IMR-90 (cell line): ENCODE measurements at regions not wholly inside any gene's neighbourhood (a gene's known extent, or its start where the extent isn't known, plus 50 kb on each side); places are given as distances from the start of the nearest gene placed in this dataset.

ENCODE experiments used
- ATAC-seq: fragments of 200-7000 bp; cut with Tn5 transposase; 2 replicates; pipeline ENCODE4 v1.9.1; 2020; ENCODE audit warnings: low read depth, mild to moderate bottlenecking, moderate library complexity
- BruUV-seq: library from RNA; stranded (reverse); fragments of 400-500 nt; replicated peaks from 2 replicates; lab custom pipeline; 2021; lab: Mats Ljungman, UMichigan
- CTCF ChIA-PET: fragments of 300-600 bp; formaldehyde crosslinking; extraction: SDS; loops from one replicate; lab custom pipeline; 2021; ENCODE audit warnings: antibody characterized with exemption; lab: Yijun Ruan, JAX
- POLR2A ChIA-PET: fragments of 300-600 bp; sonication (Branson Sonifier 250); formaldehyde crosslinking; loops from one replicate; lab custom pipeline; 2022; ENCODE audit warnings: antibody characterized with exemption; ENCODE audit not compliant: unreplicated experiment; lab: Charles Lee
- DNase-seq: peaks from one replicate; pipeline ENCODE4 v3.0.0; 2013
- H2AFZ ChIP-seq: replicated peaks from 2 replicates; pipeline ENCODE3; 2013; ENCODE audit warnings: low read length, mild to moderate bottlenecking; ENCODE audit not compliant: poor library complexity
- H2AK5ac ChIP-seq: 2 replicates; pipeline ENCODE4 v1.6.1; 2013; ENCODE audit warnings: low read depth, low read length, inconsistent platforms
- H2AK9ac ChIP-seq: replicated peaks from 2 replicates; pipeline ENCODE3; 2013; ENCODE audit warnings: mild to moderate bottlenecking, low read depth, low read length, moderate library complexity; ENCODE audit not compliant: poor library complexity
- H2BK120ac ChIP-seq: 2 replicates; pipeline ENCODE4 v1.6.1; 2013; ENCODE audit warnings: low read depth, low read length, inconsistent platforms
- H2BK15ac ChIP-seq: 3 replicates; pipeline ENCODE4 v1.6.1; 2013; ENCODE audit warnings: low read depth, low read length, inconsistent platforms
- H2BK20ac ChIP-seq: 2 replicates; pipeline ENCODE4 v1.6.1; 2013; ENCODE audit warnings: low read depth, mild to moderate bottlenecking, inconsistent platforms, low read length, moderate library complexity
- H2BK5ac ChIP-seq: 2 replicates; pipeline ENCODE4 v1.6.1; 2013; ENCODE audit warnings: mild to moderate bottlenecking, low read depth, low read length, inconsistent platforms; ENCODE audit not compliant: poor library complexity, severe bottlenecking
- H3K14ac ChIP-seq: replicated peaks from 2 replicates; pipeline ENCODE4 v1.6.1; 2013; ENCODE audit warnings: low read depth, low read length, inconsistent platforms
- H3K18ac ChIP-seq: 2 replicates; pipeline ENCODE4 v1.6.1; 2013; ENCODE audit warnings: low read depth, low read length, control low read depth
- H3K23ac ChIP-seq: 2 replicates; pipeline ENCODE4 v1.6.1; 2013; ENCODE audit warnings: low read depth, low read length, inconsistent platforms
- H3K27ac ChIP-seq: 2 replicates; pipeline ENCODE4 v1.5.1; 2013; ENCODE audit warnings: mild to moderate bottlenecking, control low read depth, low read length; ENCODE audit not compliant: insufficient read depth
- H3K27me3 ChIP-seq: 2 replicates; pipeline ENCODE4 v1.6.1; 2013; ENCODE audit warnings: low read length; ENCODE audit not compliant: control insufficient read depth, insufficient read depth
- H3K36me3 ChIP-seq: 2 replicates; pipeline ENCODE4 v1.6.1; 2013; ENCODE audit warnings: low read length, mixed read lengths; ENCODE audit not compliant: control insufficient read depth, insufficient read depth
- H3K4ac ChIP-seq: 2 replicates; pipeline ENCODE4 v1.6.1; 2013; ENCODE audit warnings: low read depth, low read length, inconsistent platforms
- H3K4me1 ChIP-seq: 2 replicates; pipeline ENCODE4 v1.6.1; 2013; ENCODE audit warnings: low read length, mixed read lengths; ENCODE audit not compliant: control insufficient read depth, insufficient read depth
- H3K4me2 ChIP-seq: 2 replicates; pipeline ENCODE4 v1.6.1; 2013; ENCODE audit warnings: low read depth, mild to moderate bottlenecking, control low read depth, low read length, moderate library complexity
- H3K4me3 ChIP-seq: 2 replicates; pipeline ENCODE4 v1.5.1; 2013; ENCODE audit warnings: low read depth, mild to moderate bottlenecking, control low read depth, low read length, moderate library complexity; ENCODE audit not compliant: insufficient read depth
- H3K56ac ChIP-seq: 2 replicates; pipeline ENCODE4 v1.6.1; 2013; ENCODE audit warnings: low read length, inconsistent platforms; ENCODE audit not compliant: insufficient read depth; ENCODE audit errors: extremely low read depth
- H3K79me1 ChIP-seq, 2 experiments: 2 replicates each; pipeline ENCODE4 v1.6.1; 2013; ENCODE audit warnings: low read length in 2 of 2, inconsistent platforms in 1 of 2, low read depth in 1 of 2
- H3K9ac ChIP-seq: 2 replicates; pipeline ENCODE4 v1.6.1; 2013; ENCODE audit warnings: low read depth, low read length, control low read depth
- H3K9me1 ChIP-seq: 2 replicates; pipeline ENCODE4 v1.6.1; 2013; ENCODE audit warnings: low read length, inconsistent platforms; ENCODE audit not compliant: insufficient read depth
- H3K9me3 ChIP-seq: 2 replicates; pipeline ENCODE4 v1.6.1; 2013; ENCODE audit warnings: low read length; ENCODE audit not compliant: control insufficient read depth, insufficient read depth
- H4K20me1 ChIP-seq: 2 replicates; pipeline ENCODE4 v1.6.1; 2013; ENCODE audit warnings: low read length, inconsistent platforms; ENCODE audit not compliant: insufficient read depth
- H4K5ac ChIP-seq: 2 replicates; pipeline ENCODE4 v1.6.1; 2013; ENCODE audit warnings: mild to moderate bottlenecking, low read depth, low read length, control low read depth
- H4K8ac ChIP-seq, 2 experiments: 2 replicates each; pipeline ENCODE4 v1.6.1; 2013; ENCODE audit warnings: low read depth in 2 of 2, low read length in 2 of 2, control low read depth in 1 of 2, inconsistent platforms in 1 of 2
- H4K91ac ChIP-seq: 2 replicates; pipeline ENCODE4 v1.6.1; 2013; ENCODE audit warnings: low read depth, low read length, inconsistent platforms; ENCODE audit not compliant: insufficient read depth
- MXI1 ChIP-seq: IDR thresholded peaks from 2 replicates; pipeline ENCODE4 v1.6.1; 2012; ENCODE audit warnings: low read depth, mild to moderate bottlenecking, low read length, moderate library complexity, borderline replicate concordance
- POLR2A ChIP-seq: IDR thresholded peaks from 2 replicates; pipeline ENCODE4 v1.6.1; 2012; ENCODE audit warnings: mild to moderate bottlenecking, low read depth, low read length
- RAD21 ChIP-seq: IDR thresholded peaks from 2 replicates; pipeline ENCODE4 v1.6.1; 2012; ENCODE audit warnings: low read length, improper control_type of control experiment
- RCOR1 ChIP-seq: IDR thresholded peaks from 2 replicates; pipeline ENCODE4 v1.6.1; 2012; ENCODE audit warnings: mild to moderate bottlenecking, low read length, improper control_type of control experiment; ENCODE audit not compliant: insufficient replicate concordance
- RFX5 ChIP-seq: IDR thresholded peaks from 2 replicates; pipeline ENCODE4 v1.8.0; 2012; ENCODE audit warnings: low read depth, mild to moderate bottlenecking, low read length, moderate library complexity
- SMC3 ChIP-seq: fragments of 150-350 bp; IDR thresholded peaks from 2 replicates; pipeline ENCODE4 v1.6.1; 2016; ENCODE audit warnings: low read depth, mild to moderate bottlenecking, antibody characterized with exemption, low read length, moderate library complexity
- WGBS, 2 experiments: methylation state at CpG; one replicate each; pipeline versions ENCODE4 v1.1.5 to v1.1.7; 2013; ENCODE audit warnings: missing lambda C conversion rate in 2 of 2; ENCODE audit not compliant: insufficient read length in 1 of 2; ENCODE audit errors: extremely low coverage in 2 of 2; 5-methylcytosine and 5-hydroxymethylcytosine counted together
- dilution Hi-C: fragments of 300-500 bp; cut with HindIII; formaldehyde crosslinking; loops from one replicate; pipeline ENCODE4 v1.14.3; 2018; ENCODE audit warnings: low sequenced_read_pairs; ENCODE audit not compliant: unreplicated experiment
- in situ Hi-C: fragments of 300-500 bp; cut with MboI; formaldehyde crosslinking; loops from 3 replicates; pipeline ENCODE4 v1.14.3; 2019; ENCODE audit warnings: low sequenced_read_pairs, inconsistent platforms, mixed read lengths
- intact Hi-C: fragments of 100-400 bp; cut with micrococcal nuclease; formaldehyde crosslinking; loops from 2 replicates; pipeline ENCODE4 v1.10.0; 2022
- TF ChIP-seq, protein P1 (sequence below): fragments of 150-350 bp; IDR thresholded peaks from 2 replicates; pipeline ENCODE4 v1.6.1; 2016; ENCODE audit warnings: low read depth, mild to moderate bottlenecking, low read length, moderate library complexity, borderline replicate concordance

DNA sequence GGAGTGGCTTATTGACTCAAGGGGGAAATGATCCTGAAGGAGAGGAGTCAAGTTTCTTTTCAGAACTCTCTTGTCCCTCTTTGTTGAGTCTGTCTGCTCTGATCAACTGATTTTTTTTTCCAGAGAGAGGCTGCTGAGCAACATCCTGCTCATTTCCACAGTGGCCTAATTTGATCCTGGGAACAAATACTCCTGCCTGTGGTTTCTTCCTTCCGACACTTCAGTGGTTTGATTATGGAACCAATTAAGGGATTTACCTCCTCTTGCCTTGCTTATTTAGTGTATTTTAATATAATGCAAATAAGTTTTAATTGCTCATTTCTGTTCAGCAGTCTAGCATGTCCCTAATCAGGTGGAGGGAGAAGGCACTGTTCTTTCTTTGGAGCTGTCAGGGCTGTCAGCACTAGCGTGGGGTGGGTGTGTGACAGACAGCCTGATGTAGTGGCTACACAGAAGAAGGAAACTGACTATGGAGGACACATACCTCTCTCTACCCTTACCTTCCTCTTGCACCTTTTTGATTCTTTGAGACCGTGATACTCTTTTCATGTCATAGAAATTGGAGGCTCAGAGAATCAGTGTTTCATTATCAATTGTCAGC, 344.9 kb upstream of the STXBP6 start:
- DNase-seq (no peak), ATAC-seq (no peak)
- Histone ChIP-seq H2AK5ac (no peak overlapping the region), H3K9me3 (no peaks in the 10 kb centered on the region), H2BK5ac (no peak overlapping the region), H3K9ac (no peak overlapping the region), H3K79me1 (no peaks in the 10 kb centered on the region), H2AFZ (no peak overlapping the region), H4K5ac (no peak overlapping the region), H4K8ac (no peak overlapping the region), H4K20me1 (no peaks in the 10 kb centered on the region), H2BK15ac (no peak overlapping the region), H3K27ac (no peak overlapping the region), H3K4me2 (no peak overlapping the region), H3K9me1 (no peaks in the 10 kb centered on the region), H2AK9ac (no peak overlapping the region), H2BK120ac (no peak overlapping the region), H3K4me1 (no peaks in the 10 kb centered on the region), H3K23ac (no peak overlapping the region), H3K56ac (no peak overlapping the region), H4K91ac (no peak overlapping the region), H3K27me3 (no peaks in the 10 kb centered on the region), H2BK20ac (no peak overlapping the region), H3K4ac (no peak overlapping the region), H3K4me3 (no peak overlapping the region), H3K36me3 (no peaks in the 10 kb centered on the region), H3K14ac (no peak overlapping the region), H3K18ac (no peak overlapping the region)
- CTCF ChIA-PET: no interaction called here
- in situ Hi-C loops: no loop called here
- no CpG with 5 or more reads among the region's 3 CpGs for WGBS, 2 experiments
- dilution Hi-C loops: no loop called here
- TF ChIP-seq RAD21: no peak
- TF ChIP-seq POLR2A: no peak
- TF ChIP-seq MXI1: no peak
- TF ChIP-seq, protein P1, sequence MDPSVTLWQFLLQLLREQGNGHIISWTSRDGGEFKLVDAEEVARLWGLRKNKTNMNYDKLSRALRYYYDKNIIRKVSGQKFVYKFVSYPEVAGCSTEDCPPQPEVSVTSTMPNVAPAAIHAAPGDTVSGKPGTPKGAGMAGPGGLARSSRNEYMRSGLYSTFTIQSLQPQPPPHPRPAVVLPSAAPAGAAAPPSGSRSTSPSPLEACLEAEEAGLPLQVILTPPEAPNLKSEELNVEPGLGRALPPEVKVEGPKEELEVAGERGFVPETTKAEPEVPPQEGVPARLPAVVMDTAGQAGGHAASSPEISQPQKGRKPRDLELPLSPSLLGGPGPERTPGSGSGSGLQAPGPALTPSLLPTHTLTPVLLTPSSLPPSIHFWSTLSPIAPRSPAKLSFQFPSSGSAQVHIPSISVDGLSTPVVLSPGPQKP: no peak
- TF ChIP-seq SMC3: no peak
- no peak for TF ChIP-seq RFX5
- no peak for TF ChIP-seq RCOR1
- no TSS peak for BruUV-seq
- POLR2A ChIA-PET: no interaction called here
- intact Hi-C loops: no loop called here
